ENCODE measurements at regions not wholly inside any gene's neighbourhood (a gene's known extent, or its start where the extent isn't known, plus 50 kb on each side); places are given as distances from the start of the nearest gene placed in this dataset.
A peak's percentile ranks its signal among the peaks of the same experiment; 100 is the strongest.

- TF ChIP-seq CTCF (IDR thresholded peaks at IDR 0.05) = no peak
- DNase-seq = no peak
- Histone ChIP-seq H3K4me1 (peaks cover 6% of the 10 kb centered on the region), H3K9me3 (no peaks in the 10 kb centered on the region), H3K27me3 (ENCODE audit: low read depth) (no peaks in the 10 kb centered on the region), H3K4me3 (no peak overlapping the region), H3K27ac (no peak overlapping the region), H3K36me3 (no peaks in the 10 kb centered on the region)
- intact Hi-C loops (cut with DNase I) = no loop called here
- ATAC-seq = no peak
These were observed 663.6 kb downstream of the IRS1 start for GRCh38 chr2:226135861-226136548.

- no peaks in the 10 kb centered on the region for H3K36me3 ChIP-seq
- DNase-seq = no peak
- no peak overlapping the region for H3K27ac ChIP-seq
- peaks cover 6% of the 10 kb centered on the region for H3K4me1 ChIP-seq
- TF ChIP-seq CTCF (IDR thresholded peaks at IDR 0.05) = no peak
- ATAC-seq = no peak
- no peak overlapping the region for H3K4me3 ChIP-seq
- H3K27me3 ChIP-seq (ENCODE audit: low read depth) = no peaks in the 10 kb centered on the region
- intact Hi-C loops (cut with DNase I) = no loop called here
- no peaks in the 10 kb centered on the region for H3K9me3 ChIP-seq
These were observed 667.1 kb downstream of the IRS1 start for GRCh38 chr2:226132323-226133215.

- H3K9me3 ChIP-seq = no peaks in the 10 kb centered on the region
- peaks cover 6% of the 10 kb centered on the region for H3K4me1 ChIP-seq
- ATAC-seq = peak; percentile 64 to 65
- H3K27ac ChIP-seq = no peak overlapping the region
- H3K27me3 ChIP-seq (ENCODE audit: low read depth) = no peaks in the 10 kb centered on the region
- no peak overlapping the region for H3K4me3 ChIP-seq
- no peak for TF ChIP-seq CTCF (IDR thresholded peaks at IDR 0.05)
- intact Hi-C loops (cut with DNase I) = no loop called here
- H3K36me3 ChIP-seq = no peaks in the 10 kb centered on the region
- no peak for DNase-seq
These were observed 668.3 kb downstream of the IRS1 start for GRCh38 chr2:226131299-226131784.

DNA sequence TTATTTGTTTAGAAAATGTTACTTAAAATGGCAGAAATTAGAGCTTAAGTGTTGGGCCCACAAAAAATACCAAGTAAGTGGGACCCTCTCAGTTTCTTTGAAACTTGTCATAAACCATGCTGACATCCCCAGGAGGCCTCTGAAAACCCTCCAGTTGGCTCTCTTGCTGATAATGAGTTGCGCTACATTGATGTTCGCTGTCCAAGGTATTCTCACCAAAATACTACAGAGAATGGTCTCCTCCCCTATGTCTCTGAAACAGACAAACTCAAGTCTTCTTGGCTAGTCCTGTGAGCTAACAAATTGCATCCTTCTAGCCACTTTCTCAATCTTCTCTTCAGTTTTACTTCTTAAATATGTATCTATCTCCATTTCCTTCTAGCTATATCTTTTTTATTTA, 669.4 kb downstream of the IRS1 start:
- no peak for TF ChIP-seq CTCF (IDR thresholded peaks at IDR 0.05)
- intact Hi-C loops (cut with DNase I) = no loop called here
- Histone ChIP-seq H3K4me3 (no peak overlapping the region), H3K27ac (no peak overlapping the region), H3K27me3 (ENCODE audit: low read depth) (no peaks in the 10 kb centered on the region), H3K4me1 (peaks cover 6% of the 10 kb centered on the region), H3K36me3 (no peaks in the 10 kb centered on the region), H3K9me3 (no peaks in the 10 kb centered on the region)
- ATAC-seq = no peak
- DNase-seq = no peak

- ATAC-seq (no peak), DNase-seq (no peak)
- H3K27ac ChIP-seq = no peak overlapping the region
- intact Hi-C loops (cut with DNase I) = no loop called here
- no peaks in the 10 kb centered on the region for H3K9me3 ChIP-seq
- H3K27me3 ChIP-seq (ENCODE audit: low read depth) = no peaks in the 10 kb centered on the region
- no peak overlapping the region for H3K4me3 ChIP-seq
- H3K36me3 ChIP-seq = no peaks in the 10 kb centered on the region
- no peak for TF ChIP-seq CTCF (IDR thresholded peaks at IDR 0.05)
- peaks cover 27% of the 10 kb centered on the region for H3K4me1 ChIP-seq
These were observed 671.9 kb downstream of the IRS1 start for GRCh38 chr2:226127682-226128081.
